ENCODE measurements at regions not wholly inside any gene's neighbourhood (a gene's known extent, or its start where the extent isn't known, plus 50 kb on each side); places are given as distances from the start of the nearest gene placed in this dataset.

GRCh38 chr20:4476903-4477500 lies 209.3 kb upstream of the PRNP start:
- Histone ChIP-seq H3K36me3 (no peaks in the 10 kb centered on the region), H3K9me3 (ENCODE audit: severe bottlenecking) (no peaks in the 10 kb centered on the region), H3K27ac (no peak overlapping the region), H3K27me3 (ENCODE audit: insufficient read depth, low read depth, severe bottlenecking) (no peaks in the 10 kb centered on the region), H3K4me3 (ENCODE audit: low read depth, low read length) (no peak overlapping the region)
- TF ChIP-seq, protein P1, sequence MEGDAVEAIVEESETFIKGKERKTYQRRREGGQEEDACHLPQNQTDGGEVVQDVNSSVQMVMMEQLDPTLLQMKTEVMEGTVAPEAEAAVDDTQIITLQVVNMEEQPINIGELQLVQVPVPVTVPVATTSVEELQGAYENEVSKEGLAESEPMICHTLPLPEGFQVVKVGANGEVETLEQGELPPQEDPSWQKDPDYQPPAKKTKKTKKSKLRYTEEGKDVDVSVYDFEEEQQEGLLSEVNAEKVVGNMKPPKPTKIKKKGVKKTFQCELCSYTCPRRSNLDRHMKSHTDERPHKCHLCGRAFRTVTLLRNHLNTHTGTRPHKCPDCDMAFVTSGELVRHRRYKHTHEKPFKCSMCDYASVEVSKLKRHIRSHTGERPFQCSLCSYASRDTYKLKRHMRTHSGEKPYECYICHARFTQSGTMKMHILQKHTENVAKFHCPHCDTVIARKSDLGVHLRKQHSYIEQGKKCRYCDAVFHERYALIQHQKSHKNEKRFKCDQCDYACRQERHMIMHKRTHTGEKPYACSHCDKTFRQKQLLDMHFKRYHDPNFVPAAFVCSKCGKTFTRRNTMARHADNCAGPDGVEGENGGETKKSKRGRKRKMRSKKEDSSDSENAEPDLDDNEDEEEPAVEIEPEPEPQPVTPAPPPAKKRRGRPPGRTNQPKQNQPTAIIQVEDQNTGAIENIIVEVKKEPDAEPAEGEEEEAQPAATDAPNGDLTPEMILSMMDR (IDR thresholded peaks at IDR 0.05; ENCODE audit: low read depth, low read length), result no peak
- DNase-seq, result no peak

GRCh38 chr20:4472906-4473305 lies 213.3 kb upstream of the PRNP start:
- DNase-seq, result no peak
- Histone ChIP-seq H3K36me3 (no peaks in the 10 kb centered on the region), H3K27me3 (ENCODE audit: insufficient read depth, low read depth, severe bottlenecking) (no peaks in the 10 kb centered on the region), H3K4me3 (ENCODE audit: low read depth, low read length) (no peak overlapping the region), H3K9me3 (ENCODE audit: severe bottlenecking) (no peaks in the 10 kb centered on the region), H3K27ac (no peak overlapping the region)
- TF ChIP-seq, protein P1 (IDR thresholded peaks at IDR 0.05; ENCODE audit: low read depth, low read length), result no peak

DNA sequence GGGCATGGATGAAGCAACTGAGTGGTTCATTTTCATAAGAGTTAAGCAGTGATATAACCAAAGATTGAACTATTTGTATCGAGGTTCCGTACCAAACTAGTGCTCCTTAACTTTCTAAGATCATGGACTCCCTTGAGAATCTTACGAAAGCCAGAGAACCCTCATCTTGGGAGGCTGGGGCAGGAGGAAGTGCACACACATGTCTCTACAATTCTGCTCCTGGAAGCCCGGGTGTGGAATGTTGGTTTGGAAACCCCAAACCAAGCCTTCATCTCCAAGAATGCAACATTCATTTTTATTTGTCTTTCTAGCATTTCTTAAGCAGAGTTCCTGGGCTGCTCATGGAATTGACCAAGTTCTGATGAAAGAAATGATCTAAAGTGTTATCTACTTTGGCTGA lies 215.0 kb upstream of the PRNP start:
- TF ChIP-seq, protein P1 (IDR thresholded peaks at IDR 0.05; ENCODE audit: low read depth, low read length), result no peak
- no peak overlapping the region for H3K4me3 ChIP-seq (ENCODE audit: low read depth, low read length)
- no peaks in the 10 kb centered on the region for H3K27me3 ChIP-seq (ENCODE audit: insufficient read depth, low read depth, severe bottlenecking)
- H3K27ac ChIP-seq, result no peak overlapping the region
- no peak for DNase-seq
- no peaks in the 10 kb centered on the region for H3K36me3 ChIP-seq
- no peaks in the 10 kb centered on the region for H3K9me3 ChIP-seq (ENCODE audit: severe bottlenecking)

- H3K27ac ChIP-seq, result no peak overlapping the region
- no peaks in the 10 kb centered on the region for H3K27me3 ChIP-seq (ENCODE audit: insufficient read depth, low read depth, severe bottlenecking)
- TF ChIP-seq, protein P1 (IDR thresholded peaks at IDR 0.05; ENCODE audit: low read depth, low read length), result no peak
- no peak for DNase-seq
- no peaks in the 10 kb centered on the region for H3K36me3 ChIP-seq
- no peak overlapping the region for H3K4me3 ChIP-seq (ENCODE audit: low read depth, low read length)
- no peaks in the 10 kb centered on the region for H3K9me3 ChIP-seq (ENCODE audit: severe bottlenecking)
Measured at GRCh38 chr20:4470375-4470774, 215.9 kb upstream of the PRNP start.

GRCh38 chr20:4469910-4470309 lies 216.3 kb upstream of the PRNP start:
- H3K9me3 ChIP-seq (ENCODE audit: severe bottlenecking), result no peaks in the 10 kb centered on the region
- H3K4me3 ChIP-seq (ENCODE audit: low read depth, low read length), result no peak overlapping the region
- TF ChIP-seq, protein P1 (IDR thresholded peaks at IDR 0.05; ENCODE audit: low read depth, low read length), result no peak
- no peak for DNase-seq
- H3K27ac ChIP-seq, result no peak overlapping the region
- H3K36me3 ChIP-seq, result no peaks in the 10 kb centered on the region
- H3K27me3 ChIP-seq (ENCODE audit: insufficient read depth, low read depth, severe bottlenecking), result no peaks in the 10 kb centered on the region

DNA sequence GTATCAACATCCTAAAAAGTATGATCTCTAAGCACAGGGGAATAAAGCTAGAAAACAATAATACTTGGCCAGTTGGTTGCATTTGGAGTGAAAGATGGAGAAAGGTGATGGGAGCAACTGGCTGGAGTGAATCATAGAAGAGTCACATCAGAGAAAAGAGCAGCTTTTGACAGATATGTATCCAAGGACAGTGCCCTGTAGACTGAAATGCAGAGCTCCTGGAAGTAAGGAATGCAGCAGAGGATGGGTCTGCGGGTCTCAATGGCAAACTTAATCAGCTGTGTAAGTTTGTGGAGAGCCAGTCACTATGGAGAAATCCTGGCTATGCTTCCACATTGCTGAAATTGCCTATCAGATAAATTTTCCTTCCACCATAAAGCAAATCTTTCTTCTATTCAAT lies 218.1 kb upstream of the PRNP start:
- no peaks in the 10 kb centered on the region for H3K36me3 ChIP-seq

More for the DNA sequence above, 218.1 kb upstream of the PRNP start:
- Histone ChIP-seq H3K27ac (no peak overlapping the region), H3K9me3 (ENCODE audit: severe bottlenecking) (no peaks in the 10 kb centered on the region), H3K27me3 (ENCODE audit: insufficient read depth, low read depth, severe bottlenecking) (no peaks in the 10 kb centered on the region), H3K4me3 (ENCODE audit: low read depth, low read length) (no peak overlapping the region)
- no peak for DNase-seq
- TF ChIP-seq, protein P1 (IDR thresholded peaks at IDR 0.05; ENCODE audit: low read depth, low read length), result no peak

All from WERI-Rb-1 (cell line).